H1 (cell line): ENCODE measurements at regions not wholly inside any gene's neighbourhood (a gene's known extent, or its start where the extent isn't known, plus 50 kb on each side); places are given as distances from the start of the nearest gene placed in this dataset.

Experiments
- CTCF ChIA-PET: fragments of 300-600 bp; sonication (Branson Sonifier 250); formaldehyde crosslinking; loops from one replicate; lab custom pipeline; 2021; ENCODE audit not compliant: partially characterized antibody; lab: Charles Lee
- POLR2A ChIA-PET: fragments of 300-600 bp; sonication (Branson Sonifier 250); formaldehyde crosslinking; loops from one replicate; lab custom pipeline; 2021; ENCODE audit warnings: inconsistent platforms; ENCODE audit not compliant: partially characterized antibody; lab: Charles Lee
- DNase-seq, 2 experiments: peaks; one replicate each; pipeline versions ENCODE4 v3.0.0 to v3.0.0-alpha.2; 2010 to 2022; ENCODE audit warnings: low spot score in 2 of 2, low read depth in 1 of 2, mixed read lengths in 1 of 2
- FAIRE-seq: peaks from 2 replicates; lab custom pipeline; 2011; peaks lifted over from hg19 to GRCh38; lab: Jason Lieb, UNC
- H2AFZ ChIP-seq: 2 replicates; pipeline ENCODE4 v1.8.1; 2012; ENCODE audit warnings: low read length, inconsistent platforms
- H2AK5ac ChIP-seq: 2 replicates; pipeline ENCODE4 v1.6.1; 2013; ENCODE audit warnings: low read depth, low read length
- H2BK120ac ChIP-seq: replicated peaks from 2 replicates; pipeline ENCODE3; 2013; ENCODE audit warnings: low read depth, low read length, inconsistent platforms
- H2BK12ac ChIP-seq: 2 replicates; pipeline ENCODE4 v1.6.1; 2013; ENCODE audit warnings: low read depth, low read length
- H2BK15ac ChIP-seq: 2 replicates; pipeline ENCODE4 v1.6.1; 2013; ENCODE audit warnings: low read length
- H2BK20ac ChIP-seq: 2 replicates; pipeline ENCODE4 v1.6.1; 2013; ENCODE audit warnings: low read length
- H2BK5ac ChIP-seq: 2 replicates; pipeline ENCODE4 v1.6.1; 2013; ENCODE audit warnings: low read depth, low read length
- H3K14ac ChIP-seq: 2 replicates; pipeline ENCODE4 v1.6.1; 2013; ENCODE audit warnings: inconsistent platforms; ENCODE audit not compliant: insufficient read length
- H3K18ac ChIP-seq: 2 replicates; pipeline ENCODE4 v1.6.1; 2013; ENCODE audit warnings: low read length; ENCODE audit errors: extremely low read depth
- H3K23ac ChIP-seq: 2 replicates; pipeline ENCODE4 v1.6.1; 2013; ENCODE audit warnings: inconsistent platforms; ENCODE audit not compliant: insufficient read length
- H3K23me2 ChIP-seq: 2 replicates; pipeline ENCODE4 v1.6.1; 2013; ENCODE audit warnings: low read depth, low read length
- H3K27ac ChIP-seq: 2 replicates; pipeline ENCODE4 v1.6.1; 2011; ENCODE audit warnings: low read depth, low read length, inconsistent platforms
- H3K27me3 ChIP-seq, 4 experiments: replicated peaks in 1 of 4; 1 replicate in 1 of 4; 2 replicates in 3 of 4; pipeline versions ENCODE4 v1.6.1 to v1.8.1; 2011 to 2013; ENCODE audit warnings: low read length in 3 of 4, mild to moderate bottlenecking in 3 of 4, inconsistent platforms in 2 of 4, mixed read lengths in 2 of 4, moderate library complexity in 1 of 4; ENCODE audit not compliant: control insufficient read depth in 3 of 4, insufficient read depth in 3 of 4; ENCODE audit errors: extremely low read depth in 1 of 4
- H3K36me3 ChIP-seq, 4 experiments: 2 replicates each; pipeline versions ENCODE4 v1.6.1 to v1.8.1; 2011 to 2013; ENCODE audit warnings: mild to moderate bottlenecking in 4 of 4, low read length in 3 of 4, moderate library complexity in 2 of 4, control low read depth in 1 of 4, inconsistent platforms in 1 of 4; ENCODE audit not compliant: insufficient read depth in 4 of 4, control insufficient read depth in 2 of 4
- H3K4ac ChIP-seq: replicated peaks from 2 replicates; pipeline ENCODE3; 2013; ENCODE audit warnings: low read length, low read depth, mixed read lengths, inconsistent platforms; ENCODE audit not compliant: insufficient read length
- H3K4me1 ChIP-seq, 4 experiments: replicated peaks in 1 of 4; 1 replicate in 1 of 4; 2 replicates in 3 of 4; pipeline versions ENCODE4 v1.6.1 to v1.8.1; 2011 to 2013; ENCODE audit warnings: low read length in 3 of 4, inconsistent platforms in 2 of 4, mixed read lengths in 1 of 4; ENCODE audit not compliant: insufficient read depth in 4 of 4, control insufficient read depth in 3 of 4
- H3K4me2 ChIP-seq, 2 experiments: 2 replicates each; pipeline versions ENCODE4 v1.6.1 to v1.8.1; 2011 to 2013; ENCODE audit warnings: low read depth in 2 of 2, low read length in 2 of 2, control low read depth in 1 of 2, inconsistent platforms in 1 of 2, mild to moderate bottlenecking in 1 of 2; ENCODE audit not compliant: insufficient read depth in 1 of 2
- H3K4me3 ChIP-seq, 4 experiments: fragments of 200-600, 300-600 bp in 1 of 4; sonication (generic), shearing (Covaris generic), sonication (Bioruptor Twin) in 1 of 4; 2 replicates each; pipeline versions ENCODE4 v1.5.1 to v1.8.1; 2011 to 2016; ENCODE audit warnings: low read length in 4 of 4, low read depth in 3 of 4, control low read depth in 2 of 4, inconsistent platforms in 2 of 4, mild to moderate bottlenecking in 2 of 4, mixed read lengths in 1 of 4, moderate library complexity in 1 of 4; ENCODE audit not compliant: insufficient read depth in 2 of 4; ENCODE audit errors: extremely low read depth in 1 of 4
- H3K56ac ChIP-seq: replicated peaks from 2 replicates; pipeline ENCODE3; 2013; ENCODE audit warnings: low read depth, mild to moderate bottlenecking, mixed read lengths, low read length, inconsistent platforms; ENCODE audit not compliant: insufficient read length
- H3K79me1 ChIP-seq: 2 replicates; pipeline ENCODE4 v1.6.1; 2013; ENCODE audit warnings: low read depth, low read length, control low read depth
- H3K79me2 ChIP-seq, 2 experiments: 2 replicates each; pipeline versions ENCODE4 v1.6.1 to v1.8.1; 2012 to 2013; ENCODE audit warnings: low read length in 2 of 2, mild to moderate bottlenecking in 2 of 2, inconsistent platforms in 1 of 2; ENCODE audit not compliant: insufficient read depth in 2 of 2, control insufficient read depth in 1 of 2
- H3K9ac ChIP-seq, 4 experiments: replicated peaks in 1 of 4; 1 replicate in 1 of 4; 2 replicates in 3 of 4; pipeline versions ENCODE4 v1.6.1 to v1.8.1; 2011 to 2013; ENCODE audit warnings: low read depth in 3 of 4, low read length in 3 of 4, control low read depth in 2 of 4, mild to moderate bottlenecking in 2 of 4, moderate library complexity in 2 of 4, inconsistent platforms in 1 of 4; ENCODE audit errors: extremely low read depth in 1 of 4
- H3K9me3 ChIP-seq, 2 experiments: 2 replicates each; pipeline versions ENCODE4 v1.6.1 to v1.8.1; 2012 to 2013; ENCODE audit warnings: mild to moderate bottlenecking in 2 of 2, moderate library complexity in 2 of 2, control low read depth in 1 of 2, inconsistent platforms in 1 of 2, low read depth in 1 of 2, low read length in 1 of 2, mixed read lengths in 1 of 2; ENCODE audit not compliant: insufficient read depth in 2 of 2
- H4K20me1 ChIP-seq, 2 experiments: replicated peaks in 1 of 2; 2 replicates each; pipeline versions ENCODE3 to v1.8.1; 2011 to 2013; ENCODE audit warnings: inconsistent platforms in 2 of 2, low read length in 2 of 2, mild to moderate bottlenecking in 1 of 2; ENCODE audit not compliant: insufficient read depth in 2 of 2, control insufficient read depth in 1 of 2
- H4K5ac ChIP-seq: 2 replicates; pipeline ENCODE4 v1.6.1; 2013; ENCODE audit warnings: low read length, low read depth, mixed read lengths, inconsistent platforms; ENCODE audit not compliant: insufficient read length
- H4K8ac ChIP-seq: 2 replicates; pipeline ENCODE4 v1.8.0; 2013; ENCODE audit warnings: mild to moderate bottlenecking, moderate library complexity, low read length, inconsistent platforms; ENCODE audit not compliant: insufficient read depth; ENCODE audit errors: extremely low read depth
- H4K91ac ChIP-seq: replicated peaks from 2 replicates; pipeline ENCODE3; 2013; ENCODE audit warnings: low read length, mixed read lengths, inconsistent platforms; ENCODE audit not compliant: insufficient read length
- ASH2L ChIP-seq: fragments of 200-600, 300-600 bp; sonication (generic); IDR thresholded peaks from one replicate; pipeline ENCODE4 v1.7.1; 2017; ENCODE audit warnings: low read length
- CHD1 ChIP-seq: IDR thresholded peaks from 2 replicates; pipeline ENCODE4 v1.6.1; 2012; ENCODE audit warnings: low read depth, low read length, improper control_type of control experiment
- GABPA ChIP-seq: IDR thresholded peaks from 2 replicates; pipeline ENCODE4 v1.6.1; 2011; ENCODE audit warnings: mild to moderate bottlenecking, low read length, moderate library complexity, borderline replicate concordance; ENCODE audit not compliant: insufficient read depth
- POLR2AphosphoS5 ChIP-seq: IDR thresholded peaks from 2 replicates; pipeline ENCODE4 v1.6.1; 2011; ENCODE audit warnings: low read depth, low read length
- YY1 ChIP-seq: IDR thresholded peaks from 2 replicates; pipeline ENCODE4 v1.6.1; 2011; ENCODE audit warnings: low read depth, mild to moderate bottlenecking, low read length
- WGBS, 2 experiments: shearing (Covaris generic) in 1 of 2; methylation state at CpG; one replicate each; pipeline versions ENCODE4 v1.1.6 to v1.1.7; 2013 to 2015; ENCODE audit warnings: low lambda C conversion rate in 2 of 2, mixed read lengths in 2 of 2, inconsistent platforms in 1 of 2, low coverage in 1 of 2, missing lambda C conversion rate in 1 of 2; ENCODE audit not compliant: insufficient replicate concordance in 2 of 2, insufficient coverage in 1 of 2, insufficient read length in 1 of 2; ENCODE audit errors: extremely low coverage in 1 of 2, missing lambda C conversion rate in 1 of 2; 5-methylcytosine and 5-hydroxymethylcytosine counted together

DNA sequence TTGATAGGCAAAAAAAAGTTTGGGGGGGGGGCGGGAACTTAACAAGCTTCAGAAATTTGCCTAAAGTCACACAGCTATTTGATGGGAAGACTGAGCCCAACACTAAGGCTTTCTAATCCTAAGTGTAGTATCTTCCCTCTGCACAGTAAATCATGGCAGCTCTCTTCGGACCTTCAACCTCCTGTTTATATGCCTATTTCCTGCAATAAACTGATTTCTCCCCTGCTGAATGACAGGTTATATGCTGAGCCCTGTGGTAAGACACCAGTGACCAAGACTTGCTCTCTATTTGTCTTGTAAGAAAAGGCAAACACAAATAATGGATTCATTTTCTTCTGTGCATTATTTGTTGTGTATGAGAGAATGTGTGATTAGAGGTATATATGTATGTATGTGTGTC lies 355.8 kb upstream of the ARRDC4 start:
- Histone ChIP-seq H3K4me1 (no peaks in the 10 kb centered on the region), H3K4me2 (no peak overlapping the region), H3K23ac (no peak overlapping the region), H4K5ac (no peak overlapping the region), H2BK5ac (no peak overlapping the region), H3K79me2 (no peaks in the 10 kb centered on the region), H3K36me3 (no peaks in the 10 kb centered on the region), H2AFZ (no peak overlapping the region), H3K27ac (no peak overlapping the region), H3K9me3 (no peaks in the 10 kb centered on the region), H2BK120ac (no peak overlapping the region), H3K4ac (no peak overlapping the region), H3K18ac (no peak overlapping the region), H4K91ac (no peak overlapping the region), H3K4me3 (no peak overlapping the region), H3K9ac (no peak overlapping the region), H4K8ac (no peak overlapping the region), H3K23me2 (no peaks in the 10 kb centered on the region; the same call in 1 of the 2 replicates), H2BK12ac (no peak overlapping the region), H4K20me1 (no peaks in the 10 kb centered on the region), H3K14ac (no peak overlapping the region), H2AK5ac (no peak overlapping the region), H3K56ac (no peak overlapping the region), H3K79me1 (no peaks in the 10 kb centered on the region), H3K27me3 (no peaks in the 10 kb centered on the region), H2BK20ac (no peak overlapping the region), H2BK15ac (no peak overlapping the region)
- ChIA-PET POLR2A (no interaction called here), CTCF (interaction anchor here (1.2 to 1.5 kb wide), 2 partner anchors 45 to 151 kb away, joined by 3 to 4 read pairs; no protein-coding TSS in a partner anchor)
- no peak for DNase-seq
- no peak for FAIRE-seq
- 0% methylated on average over 1 of the region's 2 CpGs; no CpG with 5 or more reads in 1 of the 2 experiments for WGBS, 2 experiments
- TF ChIP-seq CHD1 (no peak), GABPA (no peak), YY1 (no peak), ASH2L (no peak), POLR2AphosphoS5 (no peak)
